Uterus (tissue), 3 donors: ENCODE measurements at regions not wholly inside any gene's neighbourhood (a gene's known extent, or its start where the extent isn't known, plus 50 kb on each side); places are given as distances from the start of the nearest gene placed in this dataset.

ENCODE experiments used
- DNase-seq, 2 donors: peaks; one replicate each; pipeline ENCODE4 v3.0.0-alpha.2; 2019 to 2020
- H3K27ac ChIP-seq, 2 donors: fragments of 200-600 bp; sonication (generic); 1 replicate in 1 of 2; 2 replicates in 1 of 2; pipeline ENCODE4 v1.5.1; 2016 to 2018
- H3K27me3 ChIP-seq, 2 donors: fragments of 200-600 bp; sonication (generic); one replicate each; pipeline ENCODE4 v1.5.1; 2018 to 2019; ENCODE audit warnings: control low read depth in 1 of 2
- H3K36me3 ChIP-seq, 2 donors: fragments of 200-600 bp; sonication (generic); one replicate each; pipeline ENCODE4 v1.5.1; 2019; ENCODE audit warnings: control low read depth in 1 of 2
- H3K4me1 ChIP-seq, 2 donors: fragments of 200-600 bp; sonication (generic); one replicate each; pipeline ENCODE4 v1.5.1; 2018 to 2019; ENCODE audit warnings: control low read depth in 1 of 2
- H3K4me3 ChIP-seq, 2 donors: fragments of 200-600 bp; sonication (generic); 1 replicate in 1 of 2; 2 replicates in 1 of 2; pipeline ENCODE4 v1.5.1; 2018 to 2019; ENCODE audit warnings: mild to moderate bottlenecking in 1 of 2
- H3K9me3 ChIP-seq, 2 donors: fragments of 200-600 bp; sonication (generic); one replicate each; pipeline ENCODE4 v1.5.1; 2019; ENCODE audit warnings: control low read depth in 1 of 2
- POLR2A ChIP-seq, 2 donors: fragments of 450-650 bp; IDR thresholded peaks; one replicate each; pipeline ENCODE4 v1.6.1; 2016; ENCODE audit warnings: antibody characterized with exemption in 2 of 2, mild to moderate bottlenecking in 1 of 2, moderate library complexity in 1 of 2
- intact Hi-C: fragments of 100-400 bp; cut with DNase I; formaldehyde crosslinking; loops from one replicate; pipeline ENCODE4 v1.15.1; 2023; ENCODE audit warnings: low total_unique reads
- TF ChIP-seq, protein P1 (sequence below), 4 experiments: fragments of 200-600 bp in 2 of 4; fragments of 450-650 bp in 2 of 4; sonication (generic) in 2 of 4; IDR thresholded peaks; one replicate each; pipeline ENCODE4 v1.5.1; 2016 to 2019; ENCODE audit warnings: antibody characterized with exemption in 4 of 4, mild to moderate bottlenecking in 2 of 4, moderate library complexity in 1 of 4
- donor health status: DM: yes; HTN: yes; CAD: no.

GRCh38 chr2:129912871-129913694 is 66.4 kb upstream of the RAB6C start:
- no peaks in the 10 kb centered on the region for H3K9me3 ChIP-seq
- H3K4me3 ChIP-seq: no peak overlapping the region
- no peaks in the 10 kb centered on the region for H3K36me3 ChIP-seq
- TF ChIP-seq, protein P1, sequence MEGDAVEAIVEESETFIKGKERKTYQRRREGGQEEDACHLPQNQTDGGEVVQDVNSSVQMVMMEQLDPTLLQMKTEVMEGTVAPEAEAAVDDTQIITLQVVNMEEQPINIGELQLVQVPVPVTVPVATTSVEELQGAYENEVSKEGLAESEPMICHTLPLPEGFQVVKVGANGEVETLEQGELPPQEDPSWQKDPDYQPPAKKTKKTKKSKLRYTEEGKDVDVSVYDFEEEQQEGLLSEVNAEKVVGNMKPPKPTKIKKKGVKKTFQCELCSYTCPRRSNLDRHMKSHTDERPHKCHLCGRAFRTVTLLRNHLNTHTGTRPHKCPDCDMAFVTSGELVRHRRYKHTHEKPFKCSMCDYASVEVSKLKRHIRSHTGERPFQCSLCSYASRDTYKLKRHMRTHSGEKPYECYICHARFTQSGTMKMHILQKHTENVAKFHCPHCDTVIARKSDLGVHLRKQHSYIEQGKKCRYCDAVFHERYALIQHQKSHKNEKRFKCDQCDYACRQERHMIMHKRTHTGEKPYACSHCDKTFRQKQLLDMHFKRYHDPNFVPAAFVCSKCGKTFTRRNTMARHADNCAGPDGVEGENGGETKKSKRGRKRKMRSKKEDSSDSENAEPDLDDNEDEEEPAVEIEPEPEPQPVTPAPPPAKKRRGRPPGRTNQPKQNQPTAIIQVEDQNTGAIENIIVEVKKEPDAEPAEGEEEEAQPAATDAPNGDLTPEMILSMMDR (IDR thresholded peaks at IDR 0.05): no peak
- no peak for TF ChIP-seq POLR2A (IDR thresholded peaks at IDR 0.05)
- H3K27ac ChIP-seq: no peak overlapping the region
- intact Hi-C loops: no loop called here
- H3K27me3 ChIP-seq: no peaks in the 10 kb centered on the region
- H3K4me1 ChIP-seq: no peaks in the 10 kb centered on the region
- no peak for DNase-seq

GRCh38 chr2:129913695-129914495 is 65.6 kb upstream of the RAB6C start:
- no peak overlapping the region for H3K4me3 ChIP-seq
- no peak for TF ChIP-seq POLR2A (IDR thresholded peaks at IDR 0.05)
- TF ChIP-seq, protein P1 (IDR thresholded peaks at IDR 0.05): no peak
- H3K27ac ChIP-seq: no peak overlapping the region
- intact Hi-C loops: no loop called here
- DNase-seq: no peak
- no peaks in the 10 kb centered on the region for H3K36me3 ChIP-seq
- no peaks in the 10 kb centered on the region for H3K4me1 ChIP-seq
- no peaks in the 10 kb centered on the region for H3K9me3 ChIP-seq
- H3K27me3 ChIP-seq: no peaks in the 10 kb centered on the region

GRCh38 chr2:129914538-129915302 is 64.7 kb upstream of the RAB6C start:
- no peak for DNase-seq
- Histone ChIP-seq H3K27me3 (no peaks in the 10 kb centered on the region), H3K9me3 (no peaks in the 10 kb centered on the region), H3K36me3 (no peaks in the 10 kb centered on the region), H3K4me1 (no peaks in the 10 kb centered on the region), H3K4me3 (no peak overlapping the region), H3K27ac (no peak overlapping the region)
- TF ChIP-seq, protein P1 (IDR thresholded peaks at IDR 0.05): no peak
- TF ChIP-seq POLR2A (IDR thresholded peaks at IDR 0.05): no peak
- intact Hi-C loops: no loop called here

DNA sequence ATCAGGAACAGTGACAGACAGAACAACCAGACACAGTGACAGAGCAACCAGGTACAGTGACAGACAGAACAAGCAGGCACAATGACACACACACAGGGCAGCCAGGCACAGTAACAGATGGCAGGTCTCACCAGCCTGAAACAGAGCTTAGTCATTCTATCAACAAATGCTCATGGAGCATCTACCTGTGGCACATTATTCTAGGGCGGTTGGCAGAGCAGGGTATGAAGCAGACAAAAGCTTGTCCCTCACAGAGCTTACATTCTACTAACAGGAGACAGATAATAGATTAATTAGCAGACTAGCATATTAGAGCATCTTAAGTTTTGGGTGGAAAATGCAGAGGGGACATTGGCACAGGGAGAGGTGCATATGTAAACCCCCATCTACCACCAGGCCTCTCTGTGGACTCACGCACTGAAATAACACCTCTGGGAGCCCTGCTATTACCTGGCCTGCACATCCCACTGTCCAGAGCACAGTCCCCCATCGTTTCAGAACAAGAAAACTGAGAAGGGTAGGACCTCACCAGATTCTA is 64.1 kb upstream of the RAB6C start:
- no peaks in the 10 kb centered on the region for H3K9me3 ChIP-seq
- no peak for DNase-seq
- no peak overlapping the region for H3K4me3 ChIP-seq
- no peak overlapping the region for H3K27ac ChIP-seq
- TF ChIP-seq POLR2A (IDR thresholded peaks at IDR 0.05): no peak
- TF ChIP-seq, protein P1 (IDR thresholded peaks at IDR 0.05): no peak
- no peaks in the 10 kb centered on the region for H3K27me3 ChIP-seq
- intact Hi-C loops: no loop called here
- H3K4me1 ChIP-seq: no peaks in the 10 kb centered on the region
- no peaks in the 10 kb centered on the region for H3K36me3 ChIP-seq
